Fibroblast of peridontal ligament (primary cell): ENCODE measurements at regions not wholly inside any gene's neighbourhood (a gene's known extent, or its start where the extent isn't known, plus 50 kb on each side); places are given as distances from the start of the nearest gene placed in this dataset.

Experiments
- DNase-seq: peaks from one replicate; pipeline ENCODE4 v3.0.0-alpha.2; 2010; ENCODE audit errors: extremely low read depth

GRCh38 chr5:104247260-104247659 is 684.7 kb upstream of the NUDT12 start:
- DNase-seq, result no peak

GRCh38 chr5:104241046-104241445 is 678.5 kb upstream of the NUDT12 start:
- DNase-seq, result peak; percentile 18

- no peak for DNase-seq
Measured at GRCh38 chr5:104237586-104237985, 675.0 kb upstream of the NUDT12 start.

GRCh38 chr5:104223885-104224773 is 661.5 kb upstream of the NUDT12 start:
- DNase-seq, result no peak

- DNase-seq, result no peak
Measured at GRCh38 chr5:104218200-104218599, 655.6 kb upstream of the NUDT12 start.

- no peak for DNase-seq
Measured at GRCh38 chr5:104213216-104213615, 650.6 kb upstream of the NUDT12 start.

GRCh38 chr5:104199771-104200170 is 637.2 kb upstream of the NUDT12 start:
- peak; percentile 23 for DNase-seq

- DNase-seq, result no peak
Measured at GRCh38 chr5:104198156-104198555, 635.6 kb upstream of the NUDT12 start.

- DNase-seq, result peak; percentile 50
Measured at GRCh38 chr5:104189909-104190308, 627.3 kb upstream of the NUDT12 start.

GRCh38 chr5:104189031-104189430 is 626.4 kb upstream of the NUDT12 start:
- DNase-seq, result peak; percentile 52

- no peak for DNase-seq
Measured at GRCh38 chr5:104187656-104188055, 625.1 kb upstream of the NUDT12 start.

GRCh38 chr5:104186510-104186909 is 623.9 kb upstream of the NUDT12 start:
- DNase-seq, result no peak

- no peak for DNase-seq
Measured at GRCh38 chr5:104186100-104186499, 623.5 kb upstream of the NUDT12 start.

- no peak for DNase-seq
Measured at GRCh38 chr5:104184264-104184663, 621.7 kb upstream of the NUDT12 start.

GRCh38 chr5:104178829-104179456 is 616.4 kb upstream of the NUDT12 start:
- DNase-seq, result peak; percentile 77

GRCh38 chr5:104178066-104178465 is 615.5 kb upstream of the NUDT12 start:
- DNase-seq, result no peak

GRCh38 chr5:104177651-104178050 is 615.1 kb upstream of the NUDT12 start:
- no peak for DNase-seq

GRCh38 chr5:104172976-104173375 is 610.4 kb upstream of the NUDT12 start:
- no peak for DNase-seq

GRCh38 chr5:104171958-104172690 is 609.5 kb upstream of the NUDT12 start:
- no peak for DNase-seq

GRCh38 chr5:104170926-104171325 is 608.3 kb upstream of the NUDT12 start:
- peak; percentile 79 for DNase-seq

- DNase-seq, result no peak
Measured at GRCh38 chr5:104146652-104147051, 584.1 kb upstream of the NUDT12 start.

GRCh38 chr5:104139840-104140239 is 577.3 kb upstream of the NUDT12 start:
- no peak for DNase-seq
